ENCODE measurements at regions not wholly inside any gene's neighbourhood (a gene's known extent, or its start where the extent isn't known, plus 50 kb on each side); places are given as distances from the start of the nearest gene placed in this dataset.

DNA sequence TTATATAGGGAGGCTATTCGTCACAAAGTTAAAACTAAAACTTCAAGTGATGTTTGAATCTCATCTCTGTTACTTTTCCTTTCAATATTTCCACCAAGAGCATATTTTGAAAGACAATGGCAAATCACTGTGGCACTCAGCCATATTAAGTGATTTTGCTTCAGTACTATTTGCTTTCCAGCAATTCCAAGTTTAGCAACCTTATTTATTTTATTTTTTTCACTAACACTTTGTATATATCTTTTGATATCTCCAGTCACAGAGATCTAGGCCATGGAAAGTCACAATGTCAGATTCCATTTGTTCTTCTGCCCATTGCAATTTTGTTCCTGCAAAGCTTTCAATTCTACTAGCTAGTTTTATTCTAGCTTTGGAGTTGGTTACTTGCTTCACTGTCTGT is 1514.5 kb upstream of the ADGRL3 start:
- Histone ChIP-seq H3K27ac (ENCODE audit: low read depth, low read length) (no peak overlapping the region), H3K4me1 (ENCODE audit: insufficient read depth, low read length) (no peaks in the 10 kb centered on the region), H3K4me3 (ENCODE audit: insufficient read depth, low read length) (no peak overlapping the region), H3K36me3 (ENCODE audit: insufficient read depth, low read length) (no peaks in the 10 kb centered on the region), H2AFZ (ENCODE audit: low read length) (no peak overlapping the region), H3K27me3 (ENCODE audit: insufficient read depth, low read length) (no peaks in the 10 kb centered on the region), H3K79me2 (ENCODE audit: insufficient read depth, low read length) (no peaks in the 10 kb centered on the region), H3K4me2 (ENCODE audit: insufficient read depth, low read length) (no peak overlapping the region), H3K9me3 (ENCODE audit: low read depth, low read length) (no peaks in the 10 kb centered on the region), H4K20me1 (ENCODE audit: insufficient read depth, low read length) (no peaks in the 10 kb centered on the region)
- DNase-seq (ENCODE audit: insufficient read length, low spot score, missing footprints), result no peak
- TF ChIP-seq, protein P1, sequence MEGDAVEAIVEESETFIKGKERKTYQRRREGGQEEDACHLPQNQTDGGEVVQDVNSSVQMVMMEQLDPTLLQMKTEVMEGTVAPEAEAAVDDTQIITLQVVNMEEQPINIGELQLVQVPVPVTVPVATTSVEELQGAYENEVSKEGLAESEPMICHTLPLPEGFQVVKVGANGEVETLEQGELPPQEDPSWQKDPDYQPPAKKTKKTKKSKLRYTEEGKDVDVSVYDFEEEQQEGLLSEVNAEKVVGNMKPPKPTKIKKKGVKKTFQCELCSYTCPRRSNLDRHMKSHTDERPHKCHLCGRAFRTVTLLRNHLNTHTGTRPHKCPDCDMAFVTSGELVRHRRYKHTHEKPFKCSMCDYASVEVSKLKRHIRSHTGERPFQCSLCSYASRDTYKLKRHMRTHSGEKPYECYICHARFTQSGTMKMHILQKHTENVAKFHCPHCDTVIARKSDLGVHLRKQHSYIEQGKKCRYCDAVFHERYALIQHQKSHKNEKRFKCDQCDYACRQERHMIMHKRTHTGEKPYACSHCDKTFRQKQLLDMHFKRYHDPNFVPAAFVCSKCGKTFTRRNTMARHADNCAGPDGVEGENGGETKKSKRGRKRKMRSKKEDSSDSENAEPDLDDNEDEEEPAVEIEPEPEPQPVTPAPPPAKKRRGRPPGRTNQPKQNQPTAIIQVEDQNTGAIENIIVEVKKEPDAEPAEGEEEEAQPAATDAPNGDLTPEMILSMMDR (IDR thresholded peaks at IDR 0.05; ENCODE audit: extremely low read depth, low read depth, low read length), result no peak

DNA sequence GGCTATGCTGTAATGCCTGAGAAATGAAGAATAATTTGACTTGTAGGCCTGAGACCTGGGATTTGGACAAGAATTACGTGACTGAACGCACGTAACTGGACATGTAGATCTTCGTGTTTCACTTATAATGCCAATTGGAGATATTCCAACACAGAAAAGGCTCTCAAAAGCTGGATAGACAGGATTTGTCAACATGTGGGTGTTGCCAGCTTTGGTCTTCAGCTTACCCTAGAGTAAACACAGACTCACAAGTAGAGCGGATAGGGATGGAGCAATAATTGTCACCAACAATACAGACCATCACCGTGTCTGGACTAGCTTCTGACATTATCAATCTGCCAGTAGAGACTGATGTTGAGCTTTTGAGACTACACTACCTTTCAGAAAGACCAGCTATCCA is 1511.0 kb upstream of the ADGRL3 start:
- no peaks in the 10 kb centered on the region for H3K9me3 ChIP-seq (ENCODE audit: low read depth, low read length)
- TF ChIP-seq, protein P1 (IDR thresholded peaks at IDR 0.05; ENCODE audit: extremely low read depth, low read depth, low read length), result no peak
- no peak for DNase-seq (ENCODE audit: insufficient read length, low spot score, missing footprints)
- H3K4me2 ChIP-seq (ENCODE audit: insufficient read depth, low read length), result no peak overlapping the region
- H3K27me3 ChIP-seq (ENCODE audit: insufficient read depth, low read length), result no peaks in the 10 kb centered on the region
- no peaks in the 10 kb centered on the region for H3K79me2 ChIP-seq (ENCODE audit: insufficient read depth, low read length)
- H2AFZ ChIP-seq (ENCODE audit: low read length), result no peak overlapping the region
- H3K36me3 ChIP-seq (ENCODE audit: insufficient read depth, low read length), result no peaks in the 10 kb centered on the region
- no peaks in the 10 kb centered on the region for H3K4me1 ChIP-seq (ENCODE audit: insufficient read depth, low read length)
- no peak overlapping the region for H3K27ac ChIP-seq (ENCODE audit: low read depth, low read length)
- H4K20me1 ChIP-seq (ENCODE audit: insufficient read depth, low read length), result no peaks in the 10 kb centered on the region
- no peak overlapping the region for H3K4me3 ChIP-seq (ENCODE audit: insufficient read depth, low read length)

DNA sequence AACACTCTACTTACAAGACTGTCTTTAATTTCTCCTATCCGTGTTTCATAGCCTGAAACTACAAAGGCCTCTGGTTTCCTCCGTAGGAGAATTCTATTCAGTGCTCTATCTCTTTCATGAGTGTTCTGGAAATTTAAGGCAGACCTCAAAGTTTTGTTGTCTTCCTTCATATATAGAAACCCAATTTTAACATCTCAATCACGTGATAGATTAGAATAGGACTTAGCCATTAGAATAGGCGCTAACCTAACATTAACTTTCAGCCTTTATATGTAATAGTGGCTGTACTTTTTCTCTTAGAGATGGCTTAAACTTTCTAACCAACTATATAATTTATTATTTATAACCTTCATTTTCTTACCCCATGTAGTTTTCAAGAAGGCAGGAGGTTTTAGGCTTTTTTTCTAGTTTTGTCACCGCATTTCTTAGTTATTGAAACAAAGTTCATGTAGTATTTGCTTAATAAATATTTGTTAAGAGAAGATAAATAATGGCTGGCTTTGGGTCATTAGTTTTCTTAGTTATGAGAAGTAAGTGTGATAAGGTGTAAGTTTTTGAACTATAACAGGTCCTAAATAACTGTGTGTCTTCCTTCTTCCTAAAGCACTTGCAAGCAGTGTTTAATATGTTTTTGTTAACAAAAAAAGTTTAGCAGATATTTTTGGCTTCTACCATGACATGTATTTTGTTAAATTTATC is 1504.6 kb upstream of the ADGRL3 start:
- no peaks in the 10 kb centered on the region for H4K20me1 ChIP-seq (ENCODE audit: insufficient read depth, low read length)
- TF ChIP-seq, protein P1 (IDR thresholded peaks at IDR 0.05; ENCODE audit: extremely low read depth, low read depth, low read length), result no peak
- H3K27me3 ChIP-seq (ENCODE audit: insufficient read depth, low read length), result no peaks in the 10 kb centered on the region
- no peak overlapping the region for H2AFZ ChIP-seq (ENCODE audit: low read length)
- no peak for DNase-seq (ENCODE audit: insufficient read length, low spot score, missing footprints)
- H3K4me1 ChIP-seq (ENCODE audit: insufficient read depth, low read length), result no peaks in the 10 kb centered on the region
- H3K27ac ChIP-seq (ENCODE audit: low read depth, low read length), result no peak overlapping the region
- H3K36me3 ChIP-seq (ENCODE audit: insufficient read depth, low read length), result no peaks in the 10 kb centered on the region
- H3K4me2 ChIP-seq (ENCODE audit: insufficient read depth, low read length), result no peak overlapping the region
- H3K9me3 ChIP-seq (ENCODE audit: low read depth, low read length), result no peaks in the 10 kb centered on the region
- no peaks in the 10 kb centered on the region for H3K79me2 ChIP-seq (ENCODE audit: insufficient read depth, low read length)
- no peak overlapping the region for H3K4me3 ChIP-seq (ENCODE audit: insufficient read depth, low read length)

DNA sequence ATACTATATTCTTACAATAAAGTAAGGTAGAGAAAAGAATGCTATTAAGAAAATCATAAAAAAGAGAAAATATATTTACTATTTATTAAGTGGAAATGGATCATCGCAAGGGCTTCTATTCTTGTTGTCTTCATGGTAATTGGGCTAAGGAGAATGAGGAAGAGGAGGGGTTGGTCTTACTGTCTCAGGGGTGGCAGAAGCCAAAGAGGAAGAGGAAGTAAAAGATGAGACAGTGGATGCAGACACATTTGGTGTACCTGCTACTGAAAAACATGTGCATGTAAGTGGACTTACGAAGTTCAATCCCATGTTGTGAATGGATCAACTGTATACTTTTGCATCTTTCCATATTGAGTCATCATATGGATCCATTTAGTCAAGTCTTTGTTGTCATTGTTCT is 1502.1 kb upstream of the ADGRL3 start:
- Histone ChIP-seq H3K27ac (ENCODE audit: low read depth, low read length) (no peak overlapping the region), H3K4me2 (ENCODE audit: insufficient read depth, low read length) (no peak overlapping the region), H3K36me3 (ENCODE audit: insufficient read depth, low read length) (no peaks in the 10 kb centered on the region), H3K79me2 (ENCODE audit: insufficient read depth, low read length) (no peaks in the 10 kb centered on the region), H3K4me3 (ENCODE audit: insufficient read depth, low read length) (no peak overlapping the region), H3K4me1 (ENCODE audit: insufficient read depth, low read length) (no peaks in the 10 kb centered on the region), H2AFZ (ENCODE audit: low read length) (no peak overlapping the region), H4K20me1 (ENCODE audit: insufficient read depth, low read length) (no peaks in the 10 kb centered on the region), H3K9me3 (ENCODE audit: low read depth, low read length) (no peaks in the 10 kb centered on the region), H3K27me3 (ENCODE audit: insufficient read depth, low read length) (no peaks in the 10 kb centered on the region)
- TF ChIP-seq, protein P1 (IDR thresholded peaks at IDR 0.05; ENCODE audit: extremely low read depth, low read depth, low read length), result no peak
- DNase-seq (ENCODE audit: insufficient read length, low spot score, missing footprints), result no peak

Measured in osteoblast (primary cell).